Caco-2 (cell line): ENCODE measurements at regions not wholly inside any gene's neighbourhood (a gene's known extent, or its start where the extent isn't known, plus 50 kb on each side); places are given as distances from the start of the nearest gene placed in this dataset.

Source experiments
- BruUV-seq: library from RNA; stranded (reverse); fragments of 400-500 nt; replicated peaks from 2 replicates; lab custom pipeline; 2021; lab: Mats Ljungman, UMichigan
- CTCF ChIA-PET: fragments of 300-600 bp; sonication (Branson Sonifier 250); formaldehyde crosslinking; loops from one replicate; lab custom pipeline; 2022; ENCODE audit warnings: antibody characterized with exemption; lab: Charles Lee
- POLR2A ChIA-PET: fragments of 300-600 bp; sonication (Branson Sonifier 250); formaldehyde crosslinking; loops from one replicate; lab custom pipeline; 2022; ENCODE audit warnings: antibody characterized with exemption; lab: Charles Lee
- DNase-seq, 2 experiments: peaks; one replicate each; pipeline versions ENCODE4 v3.0.0 to v3.0.0-alpha.2; 2020 to 2022
- H3K27me3 ChIP-seq: replicated peaks from 2 replicates; pipeline ENCODE4 v1.6.0; 2011; ENCODE audit warnings: low read length; ENCODE audit not compliant: control insufficient read depth, insufficient read depth
- H3K36me3 ChIP-seq: 2 replicates; pipeline ENCODE4 v1.5.1; 2011; ENCODE audit warnings: low read length; ENCODE audit not compliant: control insufficient read depth, insufficient read depth
- H3K4me1 ChIP-seq: fragments of 250-450 bp; sonication (Bioruptor Pico); 2 replicates; pipeline ENCODE4 v1.5.1; 2020; ENCODE audit warnings: mild to moderate bottlenecking
- H3K4me3 ChIP-seq: 2 replicates; pipeline ENCODE4 v1.5.1; 2011; ENCODE audit warnings: low read depth, mild to moderate bottlenecking, control low read depth, low read length
- H3K9me3 ChIP-seq: fragments of 250-450 bp; sonication (Bioruptor Pico); 2 replicates; pipeline ENCODE4 v1.5.1; 2020; ENCODE audit warnings: mild to moderate bottlenecking, moderate library complexity
- H3K27ac Mint-ChIP-seq: one replicate; pipeline ENCODE4 v1.8.0; 2022; ENCODE audit warnings: mixed read lengths; ENCODE audit not compliant: unreplicated experiment
- H3K27me3 Mint-ChIP-seq: one replicate; pipeline ENCODE4 v1.8.0; 2022; ENCODE audit warnings: mixed read lengths; ENCODE audit not compliant: insufficient read depth, unreplicated experiment
- H3K36me3 Mint-ChIP-seq: one replicate; pipeline ENCODE4 v1.8.0; 2022; ENCODE audit warnings: mild to moderate bottlenecking, mixed read lengths; ENCODE audit not compliant: insufficient read depth, unreplicated experiment
- H3K4me1 Mint-ChIP-seq: one replicate; pipeline ENCODE4 v1.8.0; 2022; ENCODE audit warnings: low read depth, mixed read lengths; ENCODE audit not compliant: unreplicated experiment
- H3K4me3 Mint-ChIP-seq: one replicate; pipeline ENCODE4 v1.8.0; 2022; ENCODE audit warnings: mild to moderate bottlenecking, moderate library complexity, mixed read lengths; ENCODE audit not compliant: unreplicated experiment
- H3K9me3 Mint-ChIP-seq: one replicate; pipeline ENCODE4 v1.8.0; 2022; ENCODE audit warnings: mixed read lengths; ENCODE audit not compliant: unreplicated experiment
- intact Hi-C: fragments of 100-400 bp; cut with micrococcal nuclease; formaldehyde crosslinking; loops from one replicate; pipeline ENCODE4 v1.10.0; 2022; ENCODE audit not compliant: unreplicated experiment
- TF ChIP-seq, protein P1 (sequence below), 2 experiments: fragments of 200-600 bp in 1 of 2; IDR thresholded peaks; 1 replicate in 1 of 2; 2 replicates in 1 of 2; pipeline versions ENCODE4 v1.5.1 to v1.8.0; 2011 to 2022; ENCODE audit warnings: antibody characterized with exemption in 1 of 2, control low read depth in 1 of 2, inconsistent platforms in 1 of 2, low read depth in 1 of 2, low read length in 1 of 2, mild to moderate bottlenecking in 1 of 2, moderate library complexity in 1 of 2; ENCODE audit not compliant: insufficient read depth in 1 of 2, severe bottlenecking in 1 of 2, unreplicated experiment in 1 of 2

DNA sequence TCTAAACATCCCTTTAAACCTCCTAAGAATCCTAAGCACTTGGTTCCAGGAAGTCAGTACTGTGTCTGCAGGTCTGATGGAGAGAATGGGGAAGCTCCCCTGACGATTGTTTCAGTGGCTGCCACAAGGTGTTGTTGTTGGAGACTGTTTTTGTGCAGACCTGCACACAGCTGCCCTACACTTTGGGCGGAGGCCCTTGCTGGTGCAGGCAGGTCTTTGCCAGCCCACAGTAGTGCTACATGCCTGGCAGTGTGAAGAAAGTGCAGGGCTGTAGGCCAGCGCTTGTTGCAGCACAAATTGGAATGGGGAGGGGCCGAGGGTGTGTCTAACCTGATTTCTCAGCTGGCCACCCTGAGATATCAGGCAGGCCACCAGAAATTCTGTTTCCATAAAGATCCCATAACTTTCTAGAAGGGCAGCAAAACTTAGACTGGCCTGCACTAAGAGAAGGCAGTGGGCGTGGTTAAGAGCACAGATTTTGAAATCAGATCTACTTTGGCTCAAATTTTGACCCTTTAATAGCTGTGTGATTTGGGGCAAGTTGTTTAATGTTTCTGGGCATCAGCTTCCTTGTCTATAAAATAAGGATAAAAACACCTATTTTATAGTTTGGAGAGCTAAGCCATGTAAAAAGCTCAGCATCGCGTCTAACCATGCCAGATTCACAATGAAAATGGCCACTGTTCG, 83.7 kb upstream of the SLC1A4 start:
- H3K36me3 ChIP-seq, result no peaks in the 10 kb centered on the region
- no peaks in the 10 kb centered on the region for H3K4me1 ChIP-seq
- BruUV-seq, result no TSS peak
- no peak overlapping the region for H3K4me3 ChIP-seq
- ChIA-PET POLR2A (no interaction called here), CTCF (no interaction called here)
- DNase-seq, result no peak
- Mint-ChIP-seq H3K27ac (no peak overlapping the region), H3K36me3 (no peaks in the 10 kb centered on the region), H3K9me3 (no peaks in the 10 kb centered on the region), H3K4me3 (no peak overlapping the region), H3K27me3 (peaks cover 2% of the 10 kb centered on the region), H3K4me1 (no peaks in the 10 kb centered on the region)
- TF ChIP-seq, protein P1, sequence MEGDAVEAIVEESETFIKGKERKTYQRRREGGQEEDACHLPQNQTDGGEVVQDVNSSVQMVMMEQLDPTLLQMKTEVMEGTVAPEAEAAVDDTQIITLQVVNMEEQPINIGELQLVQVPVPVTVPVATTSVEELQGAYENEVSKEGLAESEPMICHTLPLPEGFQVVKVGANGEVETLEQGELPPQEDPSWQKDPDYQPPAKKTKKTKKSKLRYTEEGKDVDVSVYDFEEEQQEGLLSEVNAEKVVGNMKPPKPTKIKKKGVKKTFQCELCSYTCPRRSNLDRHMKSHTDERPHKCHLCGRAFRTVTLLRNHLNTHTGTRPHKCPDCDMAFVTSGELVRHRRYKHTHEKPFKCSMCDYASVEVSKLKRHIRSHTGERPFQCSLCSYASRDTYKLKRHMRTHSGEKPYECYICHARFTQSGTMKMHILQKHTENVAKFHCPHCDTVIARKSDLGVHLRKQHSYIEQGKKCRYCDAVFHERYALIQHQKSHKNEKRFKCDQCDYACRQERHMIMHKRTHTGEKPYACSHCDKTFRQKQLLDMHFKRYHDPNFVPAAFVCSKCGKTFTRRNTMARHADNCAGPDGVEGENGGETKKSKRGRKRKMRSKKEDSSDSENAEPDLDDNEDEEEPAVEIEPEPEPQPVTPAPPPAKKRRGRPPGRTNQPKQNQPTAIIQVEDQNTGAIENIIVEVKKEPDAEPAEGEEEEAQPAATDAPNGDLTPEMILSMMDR (IDR thresholded peaks at IDR 0.05; ENCODE audit: insufficient read depth in 1 of 2, low read depth in 1 of 2, low read length in 1 of 2, severe bottlenecking in 1 of 2, unreplicated experiment in 1 of 2), result no peak
- H3K9me3 ChIP-seq, result no peaks in the 10 kb centered on the region
- intact Hi-C loops, result no loop called here
- no peaks in the 10 kb centered on the region for H3K27me3 ChIP-seq

DNA sequence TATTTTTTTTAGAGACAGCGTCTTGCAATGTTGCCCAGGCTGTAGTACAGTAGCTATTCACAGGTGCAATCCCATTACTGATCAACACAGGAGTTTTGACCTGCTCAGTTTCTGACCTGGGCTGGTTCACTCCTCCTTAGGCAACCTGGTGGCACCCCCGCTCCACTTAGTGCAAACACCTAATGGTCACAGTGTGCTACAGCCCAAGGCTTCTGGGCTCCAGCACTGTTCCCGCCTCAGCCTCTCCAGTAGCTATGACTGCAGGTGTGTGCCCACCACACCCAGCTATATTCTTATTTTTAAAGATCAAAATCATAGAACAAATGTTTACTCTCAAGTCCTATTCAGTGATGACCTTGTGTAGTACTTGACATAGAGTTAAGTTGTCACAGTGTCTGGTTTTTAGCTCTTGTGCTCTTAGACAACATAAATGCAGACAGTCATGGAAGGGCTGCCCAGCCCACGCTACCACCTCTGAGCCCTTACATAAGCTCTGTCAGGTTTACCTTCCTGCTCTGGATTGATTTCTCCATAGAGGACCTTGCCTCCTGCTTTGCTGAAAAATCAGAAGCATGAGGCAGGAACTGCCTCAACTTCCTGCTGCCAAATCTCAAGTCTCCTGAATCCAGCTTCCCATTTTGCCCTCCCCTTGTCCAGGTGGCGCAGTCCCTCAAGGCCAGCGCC, 82.2 kb upstream of the SLC1A4 start:
- BruUV-seq, result no TSS peak
- peaks cover 2% of the 10 kb centered on the region for H3K27me3 Mint-ChIP-seq
- CTCF ChIA-PET, result interaction anchor here (1.6 kb wide), 1 partner anchor 11 kb away, joined by 4 read pairs; no protein-coding TSS in a partner anchor

GRCh38 chr2:64908406-64908805, 80.8 kb upstream of the SLC1A4 start:
- Mint-ChIP-seq H3K27me3 (peaks cover 2% of the 10 kb centered on the region), H3K4me1 (peaks cover 5% of the 10 kb centered on the region), H3K27ac (no peak overlapping the region), H3K9me3 (no peaks in the 10 kb centered on the region), H3K36me3 (no peaks in the 10 kb centered on the region), H3K4me3 (no peak overlapping the region)
- intact Hi-C loops, result no loop called here
- Histone ChIP-seq H3K4me1 (no peaks in the 10 kb centered on the region), H3K4me3 (no peak overlapping the region), H3K27me3 (no peaks in the 10 kb centered on the region), H3K36me3 (no peaks in the 10 kb centered on the region), H3K9me3 (no peaks in the 10 kb centered on the region)
- CTCF ChIA-PET, result interaction anchor here (0.6 to 1.4 kb wide), 2 partner anchors 9 to 154 kb away, joined by 4 read pairs; no protein-coding TSS in a partner anchor
- POLR2A ChIA-PET, result no interaction called here
- no TSS peak for BruUV-seq
- no peak for DNase-seq
- TF ChIP-seq, protein P1 (IDR thresholded peaks at IDR 0.05; ENCODE audit: insufficient read depth in 1 of 2, low read depth in 1 of 2, low read length in 1 of 2, severe bottlenecking in 1 of 2, unreplicated experiment in 1 of 2), result no peak

More for the DNA sequence above, 82.2 kb upstream of the SLC1A4 start:
- POLR2A ChIA-PET, result no interaction called here
- TF ChIP-seq, protein P1 (IDR thresholded peaks at IDR 0.05; ENCODE audit: insufficient read depth in 1 of 2, low read depth in 1 of 2, low read length in 1 of 2, severe bottlenecking in 1 of 2, unreplicated experiment in 1 of 2), result no peak
- H3K4me3 Mint-ChIP-seq, result no peak overlapping the region
- H3K9me3 Mint-ChIP-seq, result no peaks in the 10 kb centered on the region
- Histone ChIP-seq H3K36me3 (no peaks in the 10 kb centered on the region), H3K4me1 (no peaks in the 10 kb centered on the region), H3K9me3 (no peaks in the 10 kb centered on the region), H3K27me3 (no peaks in the 10 kb centered on the region), H3K4me3 (no peak overlapping the region)
- DNase-seq, result no peak
- no peaks in the 10 kb centered on the region for H3K4me1 Mint-ChIP-seq
- no peak overlapping the region for H3K27ac Mint-ChIP-seq
- intact Hi-C loops, result no loop called here
- H3K36me3 Mint-ChIP-seq, result no peaks in the 10 kb centered on the region
